Activated effector memory CD4-positive, alpha-beta T cell treated with anti-CD3 and anti-CD28 coated beads, Interleukin-2, amount 50 U/mL, for 16 hours (primary cell): ENCODE measurements at regions not wholly inside any gene's neighbourhood (a gene's known extent, or its start where the extent isn't known, plus 50 kb on each side); places are given as distances from the start of the nearest gene placed in this dataset.

Experiments used
- DNase-seq: peaks from one replicate; pipeline ENCODE4 v3.0.0-alpha.2; 2020

DNA sequence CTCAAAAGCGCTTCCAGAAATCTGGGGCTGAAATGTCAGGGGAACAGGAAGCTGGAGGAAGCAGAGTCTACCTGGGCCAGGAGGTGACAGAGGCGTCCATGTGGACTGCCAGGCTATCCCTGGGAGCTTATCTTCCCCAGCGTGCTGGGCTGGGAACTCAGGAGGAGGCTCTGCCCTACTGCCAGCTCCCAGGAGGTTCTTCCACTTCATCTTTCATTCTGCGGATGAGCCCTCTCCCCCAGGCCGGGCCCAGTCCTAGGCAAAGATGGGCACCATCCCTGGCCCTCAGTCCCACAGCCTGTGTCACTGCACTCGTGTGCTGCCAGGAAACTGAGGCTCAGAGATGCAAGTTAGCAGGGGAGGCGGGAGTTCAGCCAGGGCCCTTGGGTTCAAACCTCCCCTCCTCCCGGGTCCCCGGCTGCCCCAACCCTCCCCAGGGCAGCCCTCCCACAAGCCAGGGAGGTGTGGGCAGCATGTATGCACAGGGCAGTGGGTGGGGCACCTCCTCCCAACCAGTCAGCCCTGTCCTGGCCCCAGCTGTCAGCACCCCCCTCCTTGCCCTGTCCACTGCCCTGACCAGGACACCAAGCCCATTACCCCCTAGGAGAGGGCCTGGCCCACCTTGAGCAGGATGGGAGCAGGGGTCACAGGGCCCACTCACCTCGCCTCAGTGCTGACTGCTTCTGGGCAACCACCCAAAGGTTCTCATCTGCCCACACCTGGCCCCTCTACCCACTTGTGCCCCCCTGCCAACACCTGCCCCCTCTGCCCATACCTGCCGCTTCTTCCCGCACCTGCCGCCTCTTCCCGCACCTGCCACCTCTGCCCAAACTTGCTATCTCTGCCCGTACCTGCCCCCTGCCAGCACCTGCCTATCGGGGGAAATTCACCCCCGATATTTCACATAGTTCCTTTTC, 226.0 kb downstream of the NPHP4 start:
- DNase-seq = no peak

DNA sequence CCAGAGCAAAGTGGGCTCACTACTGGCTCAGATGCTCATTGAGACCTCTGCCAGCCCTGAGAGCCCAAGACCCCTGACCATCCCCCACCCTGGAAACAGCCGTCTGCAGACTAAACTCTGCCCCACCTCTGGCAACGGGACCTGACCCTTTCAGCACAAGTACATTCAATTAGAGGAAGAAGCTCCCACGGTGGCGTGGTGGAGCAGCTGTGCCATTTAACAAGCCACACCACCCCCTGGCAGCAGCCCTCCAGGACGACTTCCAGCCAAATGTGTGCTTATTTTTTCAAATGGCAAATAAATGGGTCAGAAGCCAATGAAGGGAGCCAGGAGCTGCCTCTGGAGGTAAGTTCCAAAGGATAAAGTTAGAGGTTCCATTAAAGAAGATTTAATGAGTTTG, 226.7 kb downstream of the NPHP4 start:
- DNase-seq = no peak

DNA sequence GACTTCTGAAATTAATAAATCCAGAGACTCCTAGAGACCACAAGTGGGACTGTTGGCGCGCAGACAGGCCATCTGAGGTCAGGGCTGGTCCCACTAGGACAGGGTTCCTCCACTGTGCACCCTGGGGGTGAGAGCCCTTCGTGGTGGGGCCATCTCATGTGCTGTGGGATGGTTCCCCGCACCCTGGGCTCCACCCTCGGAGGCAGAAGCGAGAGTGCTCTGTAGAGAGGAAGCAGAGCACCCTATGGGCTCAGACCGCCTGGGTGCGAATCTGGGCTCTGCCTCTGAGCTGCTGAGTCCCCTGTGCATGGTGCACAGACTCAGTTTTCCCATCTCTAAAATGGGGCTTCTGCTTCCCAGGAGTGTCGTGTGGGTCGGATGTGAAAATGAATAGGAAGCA, 227.3 kb downstream of the NPHP4 start:
- DNase-seq = no peak

DNA sequence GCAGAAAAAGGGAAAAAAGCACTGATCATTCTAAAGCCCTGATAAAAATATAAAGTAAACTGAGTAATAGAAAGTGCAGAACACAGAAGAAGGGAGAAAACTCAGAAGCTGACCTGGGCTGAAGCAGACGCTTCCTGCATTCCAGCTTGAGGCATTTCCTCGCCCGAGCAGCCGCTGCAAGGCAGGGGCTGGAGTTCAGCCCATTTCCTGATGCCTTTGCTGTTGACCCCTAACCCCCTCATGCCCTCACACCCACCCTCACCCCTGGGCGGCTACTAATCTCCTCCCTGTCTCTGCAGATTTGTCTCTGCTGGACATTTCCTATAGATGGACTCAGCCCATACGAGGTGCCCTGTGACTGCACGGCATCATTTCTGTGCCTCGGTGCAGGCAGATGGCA, 227.8 kb downstream of the NPHP4 start:
- no peak for DNase-seq

DNA sequence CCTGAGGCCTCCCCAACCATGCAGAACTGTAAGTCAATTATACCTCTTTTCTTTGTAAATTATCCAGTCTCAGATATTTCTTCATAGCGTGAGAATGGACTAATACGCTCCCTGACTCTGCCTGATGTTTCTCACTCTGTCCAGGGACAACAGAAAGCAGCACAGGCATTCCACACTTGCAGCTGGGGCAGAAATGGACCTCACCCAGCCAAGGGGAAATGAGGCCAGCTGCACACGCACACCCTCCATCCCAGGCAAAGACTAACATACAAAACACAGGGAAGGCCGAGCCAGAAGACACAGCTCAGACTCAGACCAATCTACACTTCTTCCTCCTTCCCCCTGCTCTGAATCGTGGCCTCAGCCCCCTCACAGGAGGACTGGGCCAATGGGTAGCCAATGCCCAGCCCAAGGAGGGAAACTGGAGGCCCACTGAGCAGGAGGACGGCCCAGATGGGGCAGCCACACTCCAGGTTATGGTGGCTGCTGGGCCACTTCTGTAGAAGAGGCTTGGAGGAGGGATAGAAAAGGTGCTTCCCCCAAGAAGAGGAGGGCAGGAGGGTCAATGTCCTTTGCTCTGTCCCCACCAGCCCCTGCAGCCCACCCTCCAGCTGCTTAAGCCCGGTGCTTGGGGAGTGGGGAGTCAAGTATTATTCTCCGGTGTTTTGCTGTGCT, 228.4 kb downstream of the NPHP4 start:
- DNase-seq = no peak

DNA sequence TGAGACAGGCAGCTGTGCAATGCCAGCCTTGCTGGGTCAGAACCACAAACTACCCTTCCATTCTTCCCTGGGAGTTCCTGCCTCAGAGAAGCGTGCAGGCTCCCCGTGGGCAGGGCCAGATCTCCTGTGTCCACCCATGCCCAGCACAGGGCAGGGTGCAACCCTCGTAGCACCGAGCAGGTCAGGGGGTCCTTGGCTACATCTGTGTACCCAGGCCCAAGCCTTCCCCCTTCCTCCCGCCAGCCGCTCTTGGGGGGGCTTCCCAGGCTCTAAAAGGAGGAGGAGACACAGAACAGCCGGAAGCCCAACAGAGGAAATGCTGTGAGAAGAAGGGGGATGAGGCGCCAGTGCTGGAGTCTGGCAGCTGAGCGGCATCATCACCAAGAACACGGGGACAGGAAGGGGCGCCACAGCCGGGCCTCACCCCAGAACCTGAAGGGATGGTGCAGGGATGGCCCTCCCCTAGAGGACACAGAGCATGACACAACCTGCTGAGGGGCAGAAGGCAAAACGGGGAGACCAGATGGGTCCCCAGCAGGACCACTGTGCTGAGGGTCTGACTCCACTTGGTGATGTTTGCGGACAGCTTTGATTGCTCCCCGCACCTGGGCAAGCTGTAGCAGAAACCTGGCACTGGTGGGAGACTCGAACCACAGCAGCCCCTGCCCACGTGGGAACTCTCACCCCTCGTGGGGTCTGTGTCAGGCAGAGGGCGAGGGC, 233.2 kb downstream of the NPHP4 start:
- no peak for DNase-seq

DNA sequence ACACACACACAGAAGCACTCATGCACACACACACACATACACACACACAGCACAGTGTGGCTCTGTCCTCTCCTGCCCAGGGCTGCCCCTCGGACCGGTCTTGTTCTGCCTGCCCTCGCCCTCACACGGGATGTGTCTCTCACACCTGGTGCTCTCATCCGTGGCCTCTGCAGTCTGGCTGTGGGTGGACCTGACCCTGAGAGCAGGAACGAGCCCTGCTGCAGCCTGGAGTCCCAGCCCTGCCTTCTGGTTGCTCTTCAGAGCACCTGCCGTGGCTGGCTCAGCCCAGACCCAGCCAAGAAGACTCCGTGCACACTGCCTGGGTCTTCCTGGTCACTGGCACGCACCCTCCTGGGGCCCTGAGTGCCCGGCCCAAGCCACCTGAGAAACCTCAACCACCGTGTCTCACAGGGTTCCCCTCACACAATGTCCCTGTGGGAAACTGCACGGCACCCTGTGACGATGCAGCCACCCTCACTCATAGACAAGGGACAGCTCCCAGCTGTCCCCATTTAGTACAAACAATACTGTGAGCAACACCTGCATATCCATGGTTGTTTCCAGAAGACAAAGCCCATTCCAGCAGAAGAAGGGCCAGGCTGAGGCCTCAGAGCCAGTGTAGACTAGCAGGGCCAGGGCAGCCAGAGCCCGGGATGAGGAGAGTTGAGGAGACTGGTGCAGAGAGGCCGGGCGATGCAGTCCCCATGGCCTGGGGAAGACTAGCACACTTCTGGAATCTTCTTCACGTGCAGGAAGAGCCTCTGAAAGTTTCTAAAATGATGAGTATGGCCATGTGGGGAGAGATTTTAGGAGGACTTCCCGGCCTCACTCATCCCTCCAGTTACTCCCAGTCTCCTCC, 234.0 kb downstream of the NPHP4 start:
- DNase-seq = no peak

DNA sequence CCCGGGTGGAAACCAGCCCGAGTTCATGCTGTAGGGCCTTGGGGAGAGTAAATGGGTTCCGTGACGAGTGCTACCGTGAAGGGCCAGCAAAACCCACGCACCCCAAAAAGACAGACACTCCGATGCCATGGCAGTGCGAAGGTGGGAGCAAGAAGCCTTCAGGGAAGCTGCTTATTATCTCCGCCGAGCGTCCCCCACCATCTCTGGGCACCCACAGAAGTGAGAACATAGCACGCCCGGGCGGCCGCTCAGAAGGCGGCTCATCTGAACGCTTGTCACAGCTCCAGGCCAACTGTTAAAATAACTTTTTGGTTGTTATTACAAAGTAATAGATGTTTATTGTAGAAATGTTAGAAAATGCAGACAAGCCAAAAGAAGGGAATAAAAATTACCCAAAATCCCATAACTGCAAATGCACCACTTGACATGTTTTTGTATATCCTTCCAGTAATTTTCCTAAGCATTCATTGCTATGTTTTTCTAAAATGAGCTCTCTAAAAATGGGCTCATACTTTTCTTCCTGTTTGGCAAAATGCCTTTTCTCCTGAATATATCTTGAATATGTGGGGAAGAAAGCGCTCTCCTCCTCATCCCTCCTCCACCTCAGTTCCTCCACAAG, 234.9 kb downstream of the NPHP4 start:
- no peak for DNase-seq

DNA sequence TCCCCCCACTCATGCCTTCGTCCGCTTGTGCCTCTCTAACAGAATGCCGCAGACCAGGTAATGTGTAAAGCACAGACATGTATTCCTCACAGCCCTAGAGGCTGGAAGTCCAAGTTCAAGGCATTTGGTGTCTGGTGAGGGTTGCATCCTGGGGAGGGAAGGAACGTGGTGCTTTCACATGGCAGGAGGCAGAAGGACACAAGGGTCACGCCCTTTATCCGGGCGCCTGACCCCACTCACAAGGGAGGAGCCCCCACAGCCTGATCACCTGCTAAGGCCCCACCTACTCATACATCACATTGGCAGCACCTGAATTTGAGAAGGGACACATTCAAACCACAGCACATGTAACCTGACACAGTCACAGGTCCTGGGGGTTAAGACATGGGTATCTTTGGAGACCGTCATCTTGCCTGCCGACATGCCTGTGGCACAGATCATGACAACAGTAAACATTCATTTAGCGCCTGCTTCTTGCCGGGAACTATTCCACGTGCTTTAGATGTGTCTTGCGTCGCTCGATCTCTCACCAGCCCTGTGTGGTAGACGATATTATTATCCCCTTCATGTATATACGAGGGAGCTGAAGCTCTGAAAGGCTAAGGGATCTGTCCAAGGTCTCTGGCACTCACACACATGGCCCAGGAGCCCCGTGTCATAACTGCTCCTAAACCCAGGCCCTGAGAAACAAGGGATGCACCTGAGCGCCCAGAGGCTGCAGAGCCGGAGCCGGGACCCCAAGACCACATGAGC, 235.6 kb downstream of the NPHP4 start:
- no peak for DNase-seq

DNA sequence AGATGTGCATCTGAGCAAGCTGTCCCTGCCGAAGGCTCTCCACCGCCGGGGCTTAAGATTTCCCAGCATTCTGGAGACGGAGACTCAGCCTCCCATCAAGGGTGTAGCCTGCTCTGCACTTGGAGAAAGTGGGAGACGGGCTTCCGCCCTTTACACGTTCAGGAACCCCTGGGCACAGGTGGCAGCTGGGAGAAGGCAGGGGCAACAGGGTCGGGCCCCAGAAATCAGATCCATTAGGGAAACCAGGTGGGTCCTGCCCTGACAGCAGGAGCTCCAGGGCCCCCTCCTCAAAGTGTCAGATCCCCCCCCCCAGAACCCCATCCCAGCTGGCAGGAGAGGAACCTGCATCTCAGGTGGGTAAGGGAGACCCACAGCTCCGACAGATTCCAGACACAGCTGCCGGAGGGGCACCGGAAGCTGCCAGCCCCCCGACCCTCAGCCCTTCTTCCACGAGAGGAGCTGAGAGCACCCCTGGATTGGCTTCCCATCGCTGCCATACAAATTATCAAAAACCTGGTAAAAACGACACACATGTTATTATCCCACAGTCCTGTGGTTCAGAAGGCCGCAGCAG, 236.6 kb downstream of the NPHP4 start:
- no peak for DNase-seq

DNA sequence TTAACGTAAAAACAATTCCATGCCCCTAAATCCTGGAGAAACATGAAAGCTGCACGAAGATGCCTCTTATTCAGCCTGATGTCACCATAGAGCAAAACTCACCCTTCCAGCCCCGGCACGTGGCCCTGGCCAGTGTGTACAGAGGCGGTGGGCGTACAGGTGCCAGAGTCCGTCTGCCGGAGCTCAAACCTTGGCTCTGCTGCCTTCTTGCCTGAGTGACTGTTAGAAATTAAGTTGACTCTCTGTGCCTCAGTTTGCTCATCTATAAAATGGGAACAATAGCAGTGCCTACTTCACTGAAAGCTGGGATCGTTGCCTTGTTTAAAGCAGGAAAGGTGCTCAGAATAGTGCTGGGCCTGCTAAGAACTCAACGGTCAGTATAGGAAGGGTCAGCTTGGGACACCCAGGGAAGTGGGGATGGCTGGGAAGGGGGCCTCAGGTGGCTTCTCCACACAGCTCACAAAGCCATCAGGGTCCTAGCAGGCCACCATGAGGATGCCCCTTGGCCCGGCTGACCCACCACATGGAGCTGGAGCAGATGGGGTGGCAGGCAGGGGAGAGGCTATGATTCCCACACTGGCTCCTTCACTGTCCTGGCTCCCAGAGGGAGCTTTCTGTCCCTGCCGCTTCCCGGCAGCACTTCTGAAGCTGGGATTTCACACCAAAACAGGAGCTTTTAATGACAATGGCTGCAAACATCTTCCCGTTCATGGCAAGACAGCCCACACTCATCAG, 237.2 kb downstream of the NPHP4 start:
- no peak for DNase-seq

DNA sequence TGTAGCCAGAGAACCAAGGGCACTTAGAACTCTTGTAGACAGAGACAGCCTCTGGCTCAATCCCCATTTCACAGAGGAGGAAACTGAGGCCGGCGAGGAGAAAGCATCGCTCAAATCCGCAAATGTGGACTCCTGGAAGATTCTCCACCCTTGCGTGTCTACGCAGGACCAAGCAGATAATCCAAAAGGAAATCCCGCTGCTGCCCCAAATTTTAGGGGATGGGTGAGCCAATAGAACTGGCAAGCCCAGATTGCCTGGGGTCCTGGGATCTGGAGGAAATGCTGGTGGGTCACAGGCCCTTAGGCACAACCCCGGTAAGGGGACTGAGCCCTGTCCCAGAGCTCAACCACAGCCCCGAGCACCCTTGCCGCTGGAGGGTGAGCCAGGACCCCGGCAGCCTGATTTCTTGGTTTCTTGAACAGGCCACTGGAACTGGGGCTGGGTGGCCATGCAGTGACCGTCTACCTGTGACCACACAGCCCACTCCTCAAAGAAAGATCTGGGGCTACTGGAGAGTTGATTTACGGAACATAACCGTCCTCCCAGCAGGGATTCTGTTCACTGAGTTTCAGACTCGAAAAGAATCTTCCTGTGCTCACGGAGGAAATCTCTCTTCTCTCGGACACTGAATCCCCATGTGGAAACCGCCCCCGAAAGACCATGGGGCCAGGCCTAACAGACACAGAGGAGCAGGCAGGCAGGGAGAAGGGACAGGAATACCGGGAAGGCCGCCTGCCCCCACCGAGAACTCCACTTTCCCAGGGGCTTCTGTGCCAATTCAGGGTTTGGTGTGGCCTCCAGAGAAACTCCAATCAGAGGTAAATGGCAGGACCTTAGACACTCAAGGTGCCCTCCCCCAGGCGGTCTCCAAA, 238.4 kb downstream of the NPHP4 start:
- DNase-seq = no peak

DNA sequence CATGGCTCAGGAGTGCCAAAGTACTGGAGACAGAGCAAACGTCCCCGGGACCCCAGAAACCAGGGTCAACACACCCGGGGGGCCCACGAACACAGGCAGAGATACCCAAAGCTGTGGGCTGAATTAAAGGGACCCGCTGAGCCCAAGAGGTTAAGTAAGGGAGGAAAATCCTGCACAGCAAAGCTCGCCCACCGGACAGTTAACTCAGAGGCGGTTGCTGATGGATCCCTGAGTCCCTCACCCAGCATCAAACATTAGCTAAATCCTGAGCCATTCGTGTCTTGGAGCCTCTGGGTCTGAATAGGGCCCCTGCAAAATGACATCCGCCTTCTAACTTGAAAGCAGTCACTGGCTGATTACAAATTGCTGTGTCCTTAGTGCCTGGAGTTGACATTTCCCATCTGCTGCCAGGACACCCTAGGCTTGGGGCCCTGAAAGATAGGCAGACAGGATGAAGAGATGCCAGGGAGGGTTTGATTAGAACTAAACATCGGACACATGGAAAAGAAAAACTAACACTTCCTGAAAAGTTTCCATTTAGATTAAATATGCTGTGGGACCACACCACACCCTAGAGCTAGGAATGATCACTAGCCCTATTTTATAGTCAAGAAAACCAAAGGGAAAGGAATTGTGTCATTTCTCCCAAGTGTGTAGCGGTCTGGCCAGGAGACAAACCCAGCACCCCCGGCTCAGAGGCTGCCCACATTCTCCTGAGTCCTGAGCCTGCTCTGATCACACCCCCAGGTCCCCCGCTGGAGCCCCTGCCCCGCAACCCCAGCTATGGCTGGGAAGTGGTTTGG, 239.3 kb downstream of the NPHP4 start:
- no peak for DNase-seq

DNA sequence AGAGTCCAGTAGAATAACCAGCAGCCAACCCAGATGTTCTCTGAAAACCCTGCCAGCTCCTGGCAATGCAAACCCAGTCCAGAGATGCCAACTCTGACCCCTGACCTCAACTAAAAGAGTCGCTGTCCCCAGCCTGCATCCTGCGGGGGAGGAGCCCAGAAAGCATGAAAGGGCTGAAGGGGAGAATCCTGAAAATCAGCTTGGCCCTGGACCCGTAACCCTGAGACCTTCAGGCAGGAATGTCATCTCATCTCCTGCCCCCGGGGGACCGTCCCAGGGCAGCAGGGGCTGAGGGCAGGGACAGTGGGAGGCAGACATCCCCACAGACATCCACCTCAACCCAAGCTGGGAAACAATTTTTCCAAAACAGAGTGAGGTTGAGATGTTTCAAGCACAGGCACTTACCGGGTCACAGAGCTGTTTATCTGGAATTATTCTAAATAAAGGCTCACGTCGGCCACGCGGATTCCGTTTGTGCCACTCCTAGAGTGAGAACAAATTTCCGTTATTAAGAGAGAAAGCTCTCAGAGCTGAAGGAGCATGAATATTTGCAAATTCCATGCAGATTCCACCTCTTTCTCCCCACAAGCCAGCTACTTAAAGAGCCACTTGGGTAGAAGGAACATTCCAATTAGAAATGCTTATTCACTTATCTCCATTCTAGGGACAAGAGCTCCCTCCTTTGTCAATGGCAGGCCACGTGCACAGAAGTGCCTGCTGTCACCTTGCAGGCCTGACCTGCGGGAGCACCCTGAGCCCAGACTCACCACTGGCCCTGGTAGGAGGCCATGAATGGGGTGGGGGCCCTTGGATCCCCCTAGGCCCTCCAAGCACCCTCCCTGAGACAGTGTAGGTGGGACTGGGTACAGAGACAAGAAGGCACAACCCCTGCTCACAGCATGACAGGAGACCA, 240.1 kb downstream of the NPHP4 start:
- DNase-seq = peak; percentile 49

DNA sequence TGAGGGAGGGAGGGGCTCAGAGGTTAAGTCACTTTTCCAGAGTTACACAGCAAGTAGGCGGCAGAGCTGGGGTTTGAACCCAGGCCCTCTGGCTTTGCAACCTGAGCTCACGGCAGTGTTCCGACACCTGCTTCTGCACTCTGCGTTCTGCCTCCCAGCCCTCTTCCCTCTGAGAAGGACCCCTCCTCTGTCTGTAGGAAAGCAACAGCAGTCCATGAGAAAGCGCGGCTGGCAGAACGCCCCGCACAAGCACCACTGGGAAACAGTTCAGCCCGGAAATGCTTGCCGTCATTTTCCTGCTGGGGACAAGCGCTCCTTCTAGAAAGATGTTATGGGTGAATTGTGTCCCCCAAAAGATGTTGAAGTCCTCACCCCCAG, 241.1 kb downstream of the NPHP4 start:
- peak; percentile 47 for DNase-seq

DNA sequence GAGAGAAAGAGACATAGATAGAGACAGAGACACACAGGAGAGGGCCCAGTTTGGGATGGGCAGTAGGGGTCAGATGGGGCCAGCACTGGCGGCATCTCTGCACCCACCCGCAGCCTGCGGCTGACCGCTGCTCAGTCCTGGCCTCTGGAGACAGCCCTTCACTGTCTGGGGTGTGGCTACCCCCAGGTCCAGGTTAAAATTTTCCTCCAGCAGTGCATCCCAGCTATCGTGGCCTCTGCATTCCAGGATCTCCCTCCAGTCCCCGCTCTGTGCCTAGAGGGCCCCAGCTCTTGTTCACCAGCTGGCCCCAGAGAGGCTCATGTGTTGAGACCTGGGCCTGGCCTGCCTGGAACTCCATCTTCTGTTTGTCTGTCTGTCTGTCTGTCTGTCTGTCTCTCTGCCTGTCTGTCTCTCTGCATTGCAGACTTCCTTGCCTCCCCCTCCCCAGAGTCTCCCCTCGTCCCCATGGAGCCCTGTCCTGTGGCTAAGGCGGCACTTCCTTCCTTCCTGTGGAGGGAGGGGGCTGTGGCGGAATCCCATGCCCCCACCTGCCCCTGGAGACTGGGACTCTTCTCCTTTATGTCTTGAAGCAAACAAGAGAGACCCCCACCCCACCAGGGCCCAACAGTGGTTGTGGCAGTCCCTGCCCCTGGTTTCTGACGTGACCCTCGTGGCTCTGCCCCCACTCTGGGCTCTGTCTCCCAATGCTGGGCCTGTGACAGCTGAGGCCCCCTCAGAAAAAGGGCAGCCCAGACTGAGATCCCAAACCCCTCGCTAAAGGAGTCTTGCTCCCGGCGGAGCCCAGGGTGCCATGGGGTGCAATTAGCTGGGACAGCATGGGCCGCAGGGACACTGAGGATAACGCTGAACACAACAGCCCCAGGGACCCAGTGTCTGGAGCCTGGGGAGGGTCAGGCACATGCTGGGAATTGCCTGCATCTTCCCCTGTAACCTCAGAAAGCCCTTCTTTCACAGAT, 241.8 kb downstream of the NPHP4 start:
- DNase-seq = peak; percentile 52
